ENCODE measurements at regions not wholly inside any gene's neighbourhood (a gene's known extent, or its start where the extent isn't known, plus 50 kb on each side); places are given as distances from the start of the nearest gene placed in this dataset.

- TF ChIP-seq NR3C1 (CRISPR knock-in tag; IDR thresholded peaks at IDR 0.05) (no peak), ZNF570 (CRISPR knock-in tag; IDR thresholded peaks at IDR 0.05; ENCODE audit: borderline replicate concordance) (no peak), ZNF225 (CRISPR knock-in tag; IDR thresholded peaks at IDR 0.05) (no peak), MTF1 (CRISPR knock-in tag; IDR thresholded peaks at IDR 0.05) (no peak), SP5 (CRISPR knock-in tag; IDR thresholded peaks at IDR 0.05; ENCODE audit: borderline replicate concordance, low read depth) (no peak), HMGA1 (CRISPR knock-in tag; conservative IDR thresholded peaks at IDR 0.05) (no peak), RBFOX2 (IDR thresholded peaks at IDR 0.05; ENCODE audit: low read depth, low read length) (no peak), GPN1 (CRISPR knock-in tag; IDR thresholded peaks at IDR 0.05; ENCODE audit: borderline replicate concordance) (no peak), HOXA3 (CRISPR knock-in tag; IDR thresholded peaks at IDR 0.05) (no peak), JARID2 (CRISPR knock-in tag; IDR thresholded peaks at IDR 0.05; ENCODE audit: insufficient replicate concordance) (no peak), ZNF670 (CRISPR knock-in tag; IDR thresholded peaks at IDR 0.05; ENCODE audit: borderline replicate concordance) (no peak), TEAD3 (CRISPR knock-in tag; optimal IDR thresholded peaks at IDR 0.05; ENCODE audit: borderline replicate concordance) (peak; percentile 20)
- TF ChIP-seq, protein P1, sequence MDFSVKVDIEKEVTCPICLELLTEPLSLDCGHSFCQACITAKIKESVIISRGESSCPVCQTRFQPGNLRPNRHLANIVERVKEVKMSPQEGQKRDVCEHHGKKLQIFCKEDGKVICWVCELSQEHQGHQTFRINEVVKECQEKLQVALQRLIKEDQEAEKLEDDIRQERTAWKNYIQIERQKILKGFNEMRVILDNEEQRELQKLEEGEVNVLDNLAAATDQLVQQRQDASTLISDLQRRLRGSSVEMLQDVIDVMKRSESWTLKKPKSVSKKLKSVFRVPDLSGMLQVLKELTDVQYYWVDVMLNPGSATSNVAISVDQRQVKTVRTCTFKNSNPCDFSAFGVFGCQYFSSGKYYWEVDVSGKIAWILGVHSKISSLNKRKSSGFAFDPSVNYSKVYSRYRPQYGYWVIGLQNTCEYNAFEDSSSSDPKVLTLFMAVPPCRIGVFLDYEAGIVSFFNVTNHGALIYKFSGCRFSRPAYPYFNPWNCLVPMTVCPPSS (IDR thresholded peaks at IDR 0.05), result no peak
- TF ChIP-seq, protein P2, sequence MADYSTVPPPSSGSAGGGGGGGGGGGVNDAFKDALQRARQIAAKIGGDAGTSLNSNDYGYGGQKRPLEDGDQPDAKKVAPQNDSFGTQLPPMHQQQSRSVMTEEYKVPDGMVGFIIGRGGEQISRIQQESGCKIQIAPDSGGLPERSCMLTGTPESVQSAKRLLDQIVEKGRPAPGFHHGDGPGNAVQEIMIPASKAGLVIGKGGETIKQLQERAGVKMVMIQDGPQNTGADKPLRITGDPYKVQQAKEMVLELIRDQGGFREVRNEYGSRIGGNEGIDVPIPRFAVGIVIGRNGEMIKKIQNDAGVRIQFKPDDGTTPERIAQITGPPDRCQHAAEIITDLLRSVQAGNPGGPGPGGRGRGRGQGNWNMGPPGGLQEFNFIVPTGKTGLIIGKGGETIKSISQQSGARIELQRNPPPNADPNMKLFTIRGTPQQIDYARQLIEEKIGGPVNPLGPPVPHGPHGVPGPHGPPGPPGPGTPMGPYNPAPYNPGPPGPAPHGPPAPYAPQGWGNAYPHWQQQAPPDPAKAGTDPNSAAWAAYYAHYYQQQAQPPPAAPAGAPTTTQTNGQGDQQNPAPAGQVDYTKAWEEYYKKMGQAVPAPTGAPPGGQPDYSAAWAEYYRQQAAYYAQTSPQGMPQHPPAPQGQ (CRISPR knock-in tag; IDR thresholded peaks at IDR 0.05; ENCODE audit: borderline replicate concordance), result no peak
Observed at GRCh38 chr4:177250056-177250696, 59.5 kb upstream of the NEIL3 start (continued).
